ENCODE measurements at regions not wholly inside any gene's neighbourhood (a gene's known extent, or its start where the extent isn't known, plus 50 kb on each side); places are given as distances from the start of the nearest gene placed in this dataset.

DNA sequence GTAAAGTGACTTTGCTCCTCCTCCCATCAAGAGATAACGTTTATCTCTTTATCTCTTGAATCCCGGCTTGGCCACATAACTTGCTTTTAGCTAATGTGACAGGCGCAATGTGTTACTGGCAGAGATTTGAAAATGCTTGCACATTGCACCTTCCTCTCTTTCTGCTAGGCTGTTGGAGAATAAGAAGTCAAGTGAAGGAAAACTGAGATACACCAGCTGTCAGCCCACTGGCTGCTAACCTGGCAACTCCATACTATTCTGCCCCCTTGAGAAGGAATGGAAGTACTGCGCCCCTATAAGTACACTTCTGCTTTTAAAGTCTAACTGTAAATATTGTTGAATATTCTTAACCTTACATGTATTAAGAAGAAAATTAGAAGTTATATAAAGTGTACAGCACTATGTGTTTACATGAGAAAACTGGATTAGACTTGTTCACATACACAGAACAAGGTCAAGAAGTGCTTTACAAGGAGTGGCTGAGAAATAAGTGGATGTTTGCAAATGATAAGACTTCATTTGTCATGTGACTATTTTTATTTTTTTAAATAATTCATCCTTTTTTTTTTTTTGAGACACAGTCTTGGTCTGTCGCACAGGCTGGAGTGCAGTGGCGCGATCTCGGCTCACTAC lies 424.5 kb upstream of the CTSO start:
- no peaks in the 10 kb centered on the region for H3K79me1 ChIP-seq (ENCODE audit: low read depth in 1 of 2, low read length in 2 of 2)
- intact Hi-C loops (cut with micrococcal nuclease): loop anchor here (1.0 to 10.0 kb wide), 4 partner anchors 84 to 594 kb away; partner anchors contain the start of gene PDGFC
- H3K56ac ChIP-seq (ENCODE audit: extremely low read depth, insufficient read depth, low read length): no peak overlapping the region
- H2BK15ac ChIP-seq (ENCODE audit: low read depth, low read length): 0 out of 3 replicates have a peak overlapping the region, but pooled peaks have one; percentile 62
- no peak overlapping the region for H2BK5ac ChIP-seq (ENCODE audit: low read depth, low read length, poor library complexity, severe bottlenecking)
- H3K9me3 ChIP-seq (ENCODE audit: control insufficient read depth, insufficient read depth, low read length): no peaks in the 10 kb centered on the region
- H4K8ac ChIP-seq (ENCODE audit: low read depth in 2 of 2, low read length in 2 of 2): no peak overlapping the region
- ChIA-PET CTCF (interaction anchor here (0.7 to 1.0 kb wide), 5 partner anchors 69 to 784 kb away, joined by 3 to 4 read pairs (median 3); no protein-coding TSS in a partner anchor), POLR2A (ENCODE audit: unreplicated experiment) (no interaction called here)
- no peaks in the 10 kb centered on the region for H3K9me1 ChIP-seq (ENCODE audit: insufficient read depth, low read length)
- H3K9ac ChIP-seq (ENCODE audit: low read depth, low read length): no peak overlapping the region
- no peak overlapping the region for H3K14ac ChIP-seq (replicated peaks; ENCODE audit: low read depth, low read length)
- dilution Hi-C loops (cut with HindIII; ENCODE audit: low sequenced_read_pairs, unreplicated experiment): no loop called here
- 0 out of 2 replicates have a peak overlapping the region, but pooled peaks have one; percentile 1 for H2BK20ac ChIP-seq (ENCODE audit: low read depth, low read length)
- in situ Hi-C loops (cut with MboI; ENCODE audit: low sequenced_read_pairs): no loop called here
- H3K4me3 ChIP-seq (ENCODE audit: insufficient read depth, low read depth, low read length): no peak overlapping the region
- no peak overlapping the region for H3K27ac ChIP-seq (ENCODE audit: insufficient read depth, low read length)
- no peaks in the 10 kb centered on the region for H4K20me1 ChIP-seq (ENCODE audit: insufficient read depth, low read length)
- H2AK9ac ChIP-seq (replicated peaks; ENCODE audit: low read depth, low read length, poor library complexity): no peak overlapping the region
- ATAC-seq (ENCODE audit: low read depth) (peak; percentile 89), DNase-seq (peak; percentile 71)
- WGBS, 2 experiments (ENCODE audit: extremely low coverage in 2 of 2, insufficient read length in 1 of 2): no CpG with 5 or more reads among the region's 8 CpGs
- H3K23ac ChIP-seq (ENCODE audit: low read depth, low read length): no peak overlapping the region
- TF ChIP-seq BHLHE40 (IDR thresholded peaks at IDR 0.05; ENCODE audit: low read depth, low read length): no peak
- TF ChIP-seq CEBPB (IDR thresholded peaks at IDR 0.05; ENCODE audit: low read depth, low read length): no peak
- TF ChIP-seq RFX5 (IDR thresholded peaks at IDR 0.05; ENCODE audit: low read depth, low read length): no peak
- peak; percentile 67 for TF ChIP-seq RAD21 (IDR thresholded peaks at IDR 0.05; ENCODE audit: low read length)
- no peak for TF ChIP-seq RCOR1 (IDR thresholded peaks at IDR 0.05; ENCODE audit: insufficient replicate concordance, low read length)
- peak; percentile 68 for TF ChIP-seq SMC3 (IDR thresholded peaks at IDR 0.05; ENCODE audit: low read depth, low read length)
- TF ChIP-seq, protein P1, sequence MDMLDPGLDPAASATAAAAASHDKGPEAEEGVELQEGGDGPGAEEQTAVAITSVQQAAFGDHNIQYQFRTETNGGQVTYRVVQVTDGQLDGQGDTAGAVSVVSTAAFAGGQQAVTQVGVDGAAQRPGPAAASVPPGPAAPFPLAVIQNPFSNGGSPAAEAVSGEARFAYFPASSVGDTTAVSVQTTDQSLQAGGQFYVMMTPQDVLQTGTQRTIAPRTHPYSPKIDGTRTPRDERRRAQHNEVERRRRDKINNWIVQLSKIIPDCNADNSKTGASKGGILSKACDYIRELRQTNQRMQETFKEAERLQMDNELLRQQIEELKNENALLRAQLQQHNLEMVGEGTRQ (IDR thresholded peaks at IDR 0.05; ENCODE audit: low read depth, low read length): no peak
- no peak for TF ChIP-seq NFE2L2 (IDR thresholded peaks at IDR 0.05; ENCODE audit: low read depth, low read length)
- no peak for TF ChIP-seq MXI1 (IDR thresholded peaks at IDR 0.05; ENCODE audit: borderline replicate concordance, low read depth, low read length)
- no peak for TF ChIP-seq POLR2A (IDR thresholded peaks at IDR 0.05; ENCODE audit: low read depth, low read length)
- no peak for TF ChIP-seq MAZ (IDR thresholded peaks at IDR 0.05; ENCODE audit: borderline replicate concordance, low read depth, low read length)
- TF ChIP-seq, protein P2, sequence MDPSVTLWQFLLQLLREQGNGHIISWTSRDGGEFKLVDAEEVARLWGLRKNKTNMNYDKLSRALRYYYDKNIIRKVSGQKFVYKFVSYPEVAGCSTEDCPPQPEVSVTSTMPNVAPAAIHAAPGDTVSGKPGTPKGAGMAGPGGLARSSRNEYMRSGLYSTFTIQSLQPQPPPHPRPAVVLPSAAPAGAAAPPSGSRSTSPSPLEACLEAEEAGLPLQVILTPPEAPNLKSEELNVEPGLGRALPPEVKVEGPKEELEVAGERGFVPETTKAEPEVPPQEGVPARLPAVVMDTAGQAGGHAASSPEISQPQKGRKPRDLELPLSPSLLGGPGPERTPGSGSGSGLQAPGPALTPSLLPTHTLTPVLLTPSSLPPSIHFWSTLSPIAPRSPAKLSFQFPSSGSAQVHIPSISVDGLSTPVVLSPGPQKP (IDR thresholded peaks at IDR 0.05; ENCODE audit: borderline replicate concordance, low read depth, low read length): no peak
- no peak for TF ChIP-seq CHD1 (IDR thresholded peaks at IDR 0.05; ENCODE audit: low read depth, low read length)
- TF ChIP-seq FOS (IDR thresholded peaks at IDR 0.05; ENCODE audit: low read depth, low read length): no peak
- TF ChIP-seq MAFK (IDR thresholded peaks at IDR 0.05; ENCODE audit: low read depth, low read length): no peak
- peak; percentile 69 for TF ChIP-seq CTCF (conservative IDR thresholded peaks at IDR 0.05; ENCODE audit: low read depth, low read length)
- H3K4me2 ChIP-seq (ENCODE audit: low read depth, low read length): peak overlapping the region; percentile 44; the same call in 1 of the 2 replicates
- H2AK5ac ChIP-seq (ENCODE audit: low read depth, low read length): no peak overlapping the region
- H3K36me3 ChIP-seq (ENCODE audit: control insufficient read depth, insufficient read depth, low read length): no peaks in the 10 kb centered on the region
- H2BK120ac ChIP-seq (ENCODE audit: low read depth, low read length): no peak overlapping the region
- no TSS peak for BruUV-seq (replicated peaks)
- peaks cover 2% of the 10 kb centered on the region for H3K4me1 ChIP-seq (ENCODE audit: control insufficient read depth, insufficient read depth, low read length)
- no peaks in the 10 kb centered on the region for H3K27me3 ChIP-seq (ENCODE audit: control insufficient read depth, insufficient read depth, low read length)
- peak overlapping the region; percentile 22; the same call in 1 of the 2 replicates for H3K4ac ChIP-seq (ENCODE audit: low read depth, low read length)
- H4K91ac ChIP-seq (ENCODE audit: insufficient read depth, low read depth, low read length): peak overlapping the region; percentile 44; the same call in 1 of the 2 replicates
- H3K18ac ChIP-seq (ENCODE audit: low read depth, low read length): no peak overlapping the region
- H4K5ac ChIP-seq (ENCODE audit: low read depth, low read length): no peak overlapping the region
- H2AFZ ChIP-seq (replicated peaks; ENCODE audit: low read length, poor library complexity): peak overlapping the region; percentile 25
